H1 (cell line): ENCODE measurements at regions not wholly inside any gene's neighbourhood (a gene's known extent, or its start where the extent isn't known, plus 50 kb on each side); places are given as distances from the start of the nearest gene placed in this dataset.

Experiments
- CBX8 ChIP-seq: fragments of 300-800, 300-1000 bp; sonication (generic); IDR thresholded peaks from 2 replicates; pipeline ENCODE4 v1.7.1; 2016; ENCODE audit warnings: low read depth, low read length, borderline replicate concordance
- CREB1 ChIP-seq: IDR thresholded peaks from 2 replicates; pipeline ENCODE4 v1.6.1; 2012; ENCODE audit warnings: inconsistent platforms
- EGR1 ChIP-seq: IDR thresholded peaks from 2 replicates; pipeline ENCODE4 v1.6.1; 2011; ENCODE audit warnings: low read depth, low read length, borderline replicate concordance
- EP300 ChIP-seq, 2 experiments: IDR thresholded peaks; 1 replicate in 1 of 2; 2 replicates in 1 of 2; pipeline ENCODE4 v1.6.1; 2011 to 2012; ENCODE audit warnings: low read depth in 2 of 2, low read length in 2 of 2, mild to moderate bottlenecking in 2 of 2, borderline replicate concordance in 1 of 2, inconsistent platforms in 1 of 2, moderate library complexity in 1 of 2
- EZH2 ChIP-seq: fragments of 200-600 bp; sonication (generic); IDR thresholded peaks from 2 replicates; pipeline ENCODE4 v1.7.1; 2012; ENCODE audit warnings: low read depth, mild to moderate bottlenecking, moderate library complexity, low read length, inconsistent platforms; ENCODE audit not compliant: severe bottlenecking
- FOSL1 ChIP-seq: IDR thresholded peaks from 2 replicates; pipeline ENCODE4 v1.6.1; 2011; ENCODE audit warnings: mild to moderate bottlenecking, low read depth, low read length, moderate library complexity; ENCODE audit not compliant: insufficient read depth
- POLR2A ChIP-seq, 2 experiments: IDR thresholded peaks; 1 replicate in 1 of 2; 2 replicates in 1 of 2; pipeline ENCODE4 v1.6.1; 2011; ENCODE audit warnings: low read depth in 2 of 2, low read length in 2 of 2, mild to moderate bottlenecking in 2 of 2; ENCODE audit errors: control extremely low read depth in 1 of 2
- RFX5 ChIP-seq: IDR thresholded peaks from 2 replicates; pipeline ENCODE4 v1.6.1; 2011; ENCODE audit warnings: low read depth, low read length, improper control_type of control experiment, borderline replicate concordance
- SP4 ChIP-seq: IDR thresholded peaks from 2 replicates; pipeline ENCODE4 v1.6.1; 2012; ENCODE audit warnings: low read length, inconsistent platforms
- SUZ12 ChIP-seq: fragments of 200-600 bp; sonication (generic); IDR thresholded peaks from 2 replicates; pipeline ENCODE4 v1.6.1; 2012; ENCODE audit warnings: mild to moderate bottlenecking, inconsistent platforms, low read length, moderate library complexity, mixed read lengths
- TEAD4 ChIP-seq: IDR thresholded peaks from 2 replicates; pipeline ENCODE4 v1.6.1; 2012; ENCODE audit warnings: low read depth, low read length, inconsistent platforms, mixed read lengths
- TF ChIP-seq, protein P1 (sequence below), 3 experiments: IDR thresholded peaks; 1 replicate in 2 of 3; 2 replicates in 1 of 3; pipeline versions ENCODE4 v1.5.1 to v1.6.1; 2011; ENCODE audit warnings: low read length in 3 of 3, mild to moderate bottlenecking in 3 of 3, inconsistent platforms in 2 of 3, low read depth in 1 of 3, moderate library complexity in 1 of 3; ENCODE audit not compliant: insufficient read depth in 1 of 3; ENCODE audit errors: control extremely low read depth in 1 of 3

GRCh38 chr1:163823017-163823416 lies 501.3 kb downstream of the NUF2 start:
- TF ChIP-seq, protein P1, sequence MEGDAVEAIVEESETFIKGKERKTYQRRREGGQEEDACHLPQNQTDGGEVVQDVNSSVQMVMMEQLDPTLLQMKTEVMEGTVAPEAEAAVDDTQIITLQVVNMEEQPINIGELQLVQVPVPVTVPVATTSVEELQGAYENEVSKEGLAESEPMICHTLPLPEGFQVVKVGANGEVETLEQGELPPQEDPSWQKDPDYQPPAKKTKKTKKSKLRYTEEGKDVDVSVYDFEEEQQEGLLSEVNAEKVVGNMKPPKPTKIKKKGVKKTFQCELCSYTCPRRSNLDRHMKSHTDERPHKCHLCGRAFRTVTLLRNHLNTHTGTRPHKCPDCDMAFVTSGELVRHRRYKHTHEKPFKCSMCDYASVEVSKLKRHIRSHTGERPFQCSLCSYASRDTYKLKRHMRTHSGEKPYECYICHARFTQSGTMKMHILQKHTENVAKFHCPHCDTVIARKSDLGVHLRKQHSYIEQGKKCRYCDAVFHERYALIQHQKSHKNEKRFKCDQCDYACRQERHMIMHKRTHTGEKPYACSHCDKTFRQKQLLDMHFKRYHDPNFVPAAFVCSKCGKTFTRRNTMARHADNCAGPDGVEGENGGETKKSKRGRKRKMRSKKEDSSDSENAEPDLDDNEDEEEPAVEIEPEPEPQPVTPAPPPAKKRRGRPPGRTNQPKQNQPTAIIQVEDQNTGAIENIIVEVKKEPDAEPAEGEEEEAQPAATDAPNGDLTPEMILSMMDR (IDR thresholded peaks at IDR 0.05; ENCODE audit: control extremely low read depth in 1 of 3, insufficient read depth in 1 of 3, low read depth in 1 of 3, low read length in 3 of 3): no peak
- TF ChIP-seq RFX5 (no peak), CREB1 (no peak), TEAD4 (no peak), SP4 (no peak), FOSL1 (no peak), POLR2A (IDR thresholded peaks at IDR 0.05; ENCODE audit: control extremely low read depth in 1 of 2, low read depth in 2 of 2, low read length in 2 of 2) (no peak), SUZ12 (no peak), EP300 (IDR thresholded peaks at IDR 0.05; ENCODE audit: borderline replicate concordance in 1 of 2, low read depth in 2 of 2, low read length in 2 of 2) (no peak), EZH2 (no peak), EGR1 (no peak), CBX8 (no peak)
